ENCODE measurements at regions not wholly inside any gene's neighbourhood (a gene's known extent, or its start where the extent isn't known, plus 50 kb on each side); places are given as distances from the start of the nearest gene placed in this dataset.

DNA sequence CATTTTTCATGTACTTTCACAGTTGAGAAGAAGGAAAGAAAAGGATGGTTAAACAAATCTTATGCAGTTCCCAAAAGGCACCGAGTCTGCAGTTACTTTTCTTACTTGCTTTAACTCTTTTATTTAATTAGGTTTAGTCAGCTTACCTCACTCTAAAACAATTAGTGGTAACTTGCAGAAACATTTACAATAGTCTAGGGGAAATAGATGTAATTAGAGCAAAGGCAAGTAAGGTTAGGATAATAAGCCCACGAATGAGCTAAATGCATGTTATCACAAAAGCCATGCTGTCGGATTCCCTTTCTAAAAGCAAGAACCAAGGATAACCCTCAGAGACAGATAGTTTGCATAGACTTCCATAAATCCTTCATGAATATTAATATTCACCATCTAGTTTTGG is 82.0 kb upstream of the VCX2 start:
- H3K9me3 ChIP-seq: no peaks in the 10 kb centered on the region
- ATAC-seq (no peak), FAIRE-seq (peak; percentile 96), DNase-seq (ENCODE audit: low read depth in 1 of 2, low spot score in 1 of 2) (no peak)
- 0% methylated on average over 3 of the region's 3 CpGs for WGBS (ENCODE audit: missing lambda C conversion rate)
- no peak overlapping the region for H3K27ac ChIP-seq
- TF ChIP-seq CEBPB (IDR thresholded peaks at IDR 0.05) (no peak), NFE2L2 (conservative IDR thresholded peaks at IDR 0.05; ENCODE audit: low read length) (no peak), JUNB (IDR thresholded peaks at IDR 0.05) (no peak), HEYL (CRISPR knock-in tag; IDR thresholded peaks at IDR 0.05) (no peak), ZNF302 (CRISPR knock-in tag; IDR thresholded peaks at IDR 0.05) (no peak), TFCP2L1 (CRISPR knock-in tag; IDR thresholded peaks at IDR 0.05) (no peak), ZFP36 (IDR thresholded peaks at IDR 0.05; ENCODE audit: borderline replicate concordance, partially characterized antibody) (no peak), CBX2 (IDR thresholded peaks at IDR 0.05; ENCODE audit: borderline replicate concordance, low read depth) (no peak)
- TF ChIP-seq, protein P1, sequence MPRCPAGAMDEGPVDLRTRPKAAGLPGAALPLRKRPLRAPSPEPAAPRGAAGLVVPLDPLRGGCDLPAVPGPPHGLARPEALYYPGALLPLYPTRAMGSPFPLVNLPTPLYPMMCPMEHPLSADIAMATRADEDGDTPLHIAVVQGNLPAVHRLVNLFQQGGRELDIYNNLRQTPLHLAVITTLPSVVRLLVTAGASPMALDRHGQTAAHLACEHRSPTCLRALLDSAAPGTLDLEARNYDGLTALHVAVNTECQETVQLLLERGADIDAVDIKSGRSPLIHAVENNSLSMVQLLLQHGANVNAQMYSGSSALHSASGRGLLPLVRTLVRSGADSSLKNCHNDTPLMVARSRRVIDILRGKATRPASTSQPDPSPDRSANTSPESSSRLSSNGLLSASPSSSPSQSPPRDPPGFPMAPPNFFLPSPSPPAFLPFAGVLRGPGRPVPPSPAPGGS (IDR thresholded peaks at IDR 0.05): no peak
- TF ChIP-seq, protein P2, sequence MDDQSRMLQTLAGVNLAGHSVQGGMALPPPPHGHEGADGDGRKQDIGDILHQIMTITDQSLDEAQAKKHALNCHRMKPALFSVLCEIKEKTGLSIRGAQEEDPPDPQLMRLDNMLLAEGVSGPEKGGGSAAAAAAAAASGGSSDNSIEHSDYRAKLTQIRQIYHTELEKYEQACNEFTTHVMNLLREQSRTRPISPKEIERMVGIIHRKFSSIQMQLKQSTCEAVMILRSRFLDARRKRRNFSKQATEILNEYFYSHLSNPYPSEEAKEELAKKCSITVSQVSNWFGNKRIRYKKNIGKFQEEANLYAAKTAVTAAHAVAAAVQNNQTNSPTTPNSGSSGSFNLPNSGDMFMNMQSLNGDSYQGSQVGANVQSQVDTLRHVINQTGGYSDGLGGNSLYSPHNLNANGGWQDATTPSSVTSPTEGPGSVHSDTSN (IDR thresholded peaks at IDR 0.05): no peak
- TF ChIP-seq, protein P3, sequence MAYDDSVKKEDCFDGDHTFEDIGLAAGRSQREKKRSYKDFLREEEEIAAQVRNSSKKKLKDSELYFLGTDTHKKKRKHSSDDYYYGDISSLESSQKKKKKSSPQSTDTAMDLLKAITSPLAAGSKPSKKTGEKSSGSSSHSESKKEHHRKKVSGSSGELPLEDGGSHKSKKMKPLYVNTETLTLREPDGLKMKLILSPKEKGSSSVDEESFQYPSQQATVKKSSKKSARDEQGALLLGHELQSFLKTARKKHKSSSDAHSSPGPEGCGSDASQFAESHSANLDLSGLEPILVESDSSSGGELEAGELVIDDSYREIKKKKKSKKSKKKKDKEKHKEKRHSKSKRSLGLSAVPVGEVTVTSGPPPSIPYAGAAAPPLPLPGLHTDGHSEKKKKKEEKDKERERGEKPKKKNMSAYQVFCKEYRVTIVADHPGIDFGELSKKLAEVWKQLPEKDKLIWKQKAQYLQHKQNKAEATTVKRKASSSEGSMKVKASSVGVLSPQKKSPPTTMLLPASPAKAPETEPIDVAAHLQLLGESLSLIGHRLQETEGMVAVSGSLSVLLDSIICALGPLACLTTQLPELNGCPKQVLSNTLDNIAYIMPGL (CRISPR knock-in tag; IDR thresholded peaks at IDR 0.05; ENCODE audit: borderline replicate concordance): no peak
- POLR2A ChIA-PET: no interaction called here
- no peak overlapping the region for H3K4me3 ChIP-seq
- no peak overlapping the region for H3K4me2 ChIP-seq
- H3K4me1 ChIP-seq: no peaks in the 10 kb centered on the region
- CTCF ChIA-PET: no interaction called here

DNA sequence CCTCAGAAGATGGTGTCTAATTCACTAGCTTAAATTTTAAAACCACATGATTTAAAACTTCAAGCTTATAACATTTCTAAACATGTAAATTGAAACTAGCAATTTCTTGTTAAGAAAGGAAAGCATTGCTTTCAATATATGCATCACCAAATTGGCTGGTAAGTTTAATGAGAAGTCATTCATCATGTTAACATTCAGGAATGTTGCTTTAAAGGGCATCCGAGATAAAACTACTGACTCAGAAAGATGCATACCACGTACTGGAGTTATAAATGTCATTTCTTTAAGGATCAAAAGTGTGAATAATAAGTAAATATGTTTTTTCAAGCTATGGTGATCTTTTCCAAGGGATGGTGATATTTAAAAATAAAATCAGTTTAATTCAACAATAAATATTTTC is 83.3 kb upstream of the VCX2 start:
- H3K4me2 ChIP-seq: no peak overlapping the region
- WGBS (ENCODE audit: missing lambda C conversion rate): 0% methylated on average over 2 of the region's 2 CpGs
- POLR2A ChIA-PET: no interaction called here
- ATAC-seq (no peak), FAIRE-seq (no peak), DNase-seq (ENCODE audit: low read depth in 1 of 2, low spot score in 1 of 2) (no peak)
- CTCF ChIA-PET: interaction anchor here (0.9 kb wide), 1 partner anchor 54 kb away, joined by 3 read pairs; no protein-coding TSS in a partner anchor
- H3K9me3 ChIP-seq: no peaks in the 10 kb centered on the region
- no peak overlapping the region for H3K27ac ChIP-seq
- no peaks in the 10 kb centered on the region for H3K4me1 ChIP-seq
- TF ChIP-seq TP53 (CRISPR knock-in tag; IDR thresholded peaks at IDR 0.05) (no peak), MAZ (IDR thresholded peaks at IDR 0.05; ENCODE audit: borderline replicate concordance, low read depth, low read length) (no peak), CHD2 (IDR thresholded peaks at IDR 0.05; ENCODE audit: low read length, partially characterized antibody) (no peak), BHLHE40 (IDR thresholded peaks at IDR 0.05; ENCODE audit: low read depth, low read length) (no peak), HOXB5 (CRISPR knock-in tag; IDR thresholded peaks at IDR 0.05) (no peak), JUN (IDR thresholded peaks at IDR 0.05) (no peak), ZNF302 (CRISPR knock-in tag; IDR thresholded peaks at IDR 0.05) (no peak), RFX5 (IDR thresholded peaks at IDR 0.05) (no peak), KDM5A (IDR thresholded peaks at IDR 0.05) (no peak), KDM1A (IDR thresholded peaks at IDR 0.05; ENCODE audit: low read depth) (no peak), TFCP2L1 (CRISPR knock-in tag; IDR thresholded peaks at IDR 0.05) (no peak), FOSB (CRISPR knock-in tag; IDR thresholded peaks at IDR 0.05) (no peak), HOXA7 (CRISPR knock-in tag; IDR thresholded peaks at IDR 0.05) (no peak), ZC3H11A (IDR thresholded peaks at IDR 0.05) (no peak), POLR2A (IDR thresholded peaks at IDR 0.05; ENCODE audit: low read length) (no peak), RAD21 (conservative IDR thresholded peaks at IDR 0.05 in 1 of 2, IDR thresholded peaks at IDR 0.05 in 1 of 2) (no peak), NPAS2 (CRISPR knock-in tag; IDR thresholded peaks at IDR 0.05; ENCODE audit: borderline replicate concordance) (no peak), FOXS1 (CRISPR knock-in tag; IDR thresholded peaks at IDR 0.05) (no peak)
- TF ChIP-seq, protein P4, sequence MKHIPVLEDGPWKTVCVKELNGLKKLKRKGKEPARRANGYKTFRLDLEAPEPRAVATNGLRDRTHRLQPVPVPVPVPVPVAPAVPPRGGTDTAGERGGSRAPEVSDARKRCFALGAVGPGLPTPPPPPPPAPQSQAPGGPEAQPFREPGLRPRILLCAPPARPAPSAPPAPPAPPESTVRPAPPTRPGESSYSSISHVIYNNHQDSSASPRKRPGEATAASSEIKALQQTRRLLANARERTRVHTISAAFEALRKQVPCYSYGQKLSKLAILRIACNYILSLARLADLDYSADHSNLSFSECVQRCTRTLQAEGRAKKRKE (CRISPR knock-in tag; IDR thresholded peaks at IDR 0.05; ENCODE audit: low read depth): no peak
- TF ChIP-seq, protein P3 (CRISPR knock-in tag; IDR thresholded peaks at IDR 0.05; ENCODE audit: borderline replicate concordance): no peak
- H3K4me3 ChIP-seq: no peak overlapping the region

Measured in A549 (cell line).